ENCODE measurements at regions not wholly inside any gene's neighbourhood (a gene's known extent, or its start where the extent isn't known, plus 50 kb on each side); places are given as distances from the start of the nearest gene placed in this dataset.

DNA sequence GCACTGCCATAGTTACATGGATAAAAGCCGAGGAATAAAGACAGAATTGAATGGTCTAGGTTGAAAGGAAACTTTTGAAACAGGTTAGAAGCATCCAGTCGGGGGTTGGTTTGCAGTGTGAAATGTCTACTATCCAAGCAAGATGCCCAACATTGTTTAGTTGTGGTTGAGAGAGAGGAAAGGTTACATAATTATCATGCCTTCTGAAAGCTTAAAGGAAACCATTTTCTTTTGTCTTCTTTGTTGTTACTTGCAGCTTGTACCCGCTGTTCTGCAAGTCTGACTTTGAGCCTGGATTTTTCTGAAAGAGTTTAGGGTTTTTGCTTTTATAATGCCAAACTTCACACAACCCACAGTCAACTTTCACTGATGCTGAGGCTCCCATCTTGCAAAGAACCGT lies 167.9 kb downstream of the AXIN2 start:
- Histone ChIP-seq H3K27ac (replicated peaks; ENCODE audit: low read length) (no peak overlapping the region), H2BK5ac (ENCODE audit: low read length) (no peak overlapping the region), H3K4ac (ENCODE audit: low read length) (no peak overlapping the region), H3K23ac (ENCODE audit: low read depth, low read length, poor library complexity) (no peak overlapping the region), H3K36me3 (replicated peaks in 1 of 2; ENCODE audit: control insufficient read depth in 2 of 2, insufficient read depth in 2 of 2, low read length in 2 of 2) (no peaks in the 10 kb centered on the region), H2BK120ac (ENCODE audit: low read depth, low read length) (no peak overlapping the region), H3K4me1 (ENCODE audit: control insufficient read depth in 2 of 2, insufficient read depth in 1 of 2, low read depth in 1 of 2, low read length in 2 of 2) (peaks cover 3 to 8% of the 10 kb centered on the region in 2 donors), H3K9me3 (replicated peaks in 1 of 2; ENCODE audit: control insufficient read depth in 2 of 2, insufficient read depth in 1 of 2, low read depth in 1 of 2, low read length in 2 of 2) (no peaks in the 10 kb centered on the region), H3K4me2 (ENCODE audit: insufficient read depth, low read length, poor library complexity, severe bottlenecking) (no peak overlapping the region), H3K27me3 (ENCODE audit: control insufficient read depth in 3 of 3, insufficient read depth in 3 of 3, low read depth in 1 of 3, low read length in 3 of 3) (no peaks in the 10 kb centered on the region), H3K18ac (ENCODE audit: low read length) (no peak overlapping the region), H4K8ac (ENCODE audit: low read depth, low read length) (peak overlapping the region; percentile 94), H2BK12ac (ENCODE audit: low read length) (no peak overlapping the region), H3K9ac (ENCODE audit: low read depth, low read length, poor library complexity) (no peak overlapping the region), H2AFZ (ENCODE audit: low read length) (peak overlapping the region; percentile 4), H3K14ac (ENCODE audit: low read length) (no peak overlapping the region), H2AK5ac (ENCODE audit: low read depth, low read length) (no peak overlapping the region), H3K79me1 (ENCODE audit: low read depth, low read length) (no peaks in the 10 kb centered on the region), H2BK15ac (ENCODE audit: low read length) (no peak overlapping the region), H4K91ac (ENCODE audit: low read depth, low read length, poor library complexity) (no peak overlapping the region), H3K4me3 (ENCODE audit: low read length in 2 of 2) (no peak overlapping the region)
- WGBS, 2 donors (ENCODE audit: extremely low coverage in 2 of 2, insufficient read length in 2 of 2, insufficient replicate concordance in 1 of 2), result no CpG with 5 or more reads among the region's 4 CpGs
- DNase-seq (ENCODE audit: low spot score), result no peak

DNA sequence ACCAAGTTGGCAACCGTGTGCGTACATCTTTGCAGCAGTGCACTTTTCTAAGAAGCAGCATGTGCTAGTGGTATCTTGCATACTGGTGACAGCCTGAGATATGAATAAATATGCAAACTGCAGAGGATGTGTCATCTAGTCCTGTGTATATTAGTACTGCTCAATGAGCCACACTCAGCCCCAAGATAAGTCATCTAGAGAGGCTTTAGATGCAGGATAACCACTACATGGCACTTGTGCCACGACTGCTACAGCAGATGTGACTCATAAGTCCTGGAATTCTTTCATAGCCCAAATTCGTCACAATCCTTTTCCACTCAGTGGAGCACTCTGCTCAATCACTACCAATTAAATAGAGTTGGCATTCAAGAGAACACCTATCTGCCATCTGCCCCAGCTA lies 171.5 kb downstream of the AXIN2 start:
- Histone ChIP-seq H2BK120ac (ENCODE audit: low read depth, low read length) (no peak overlapping the region), H3K23ac (ENCODE audit: low read depth, low read length, poor library complexity) (no peak overlapping the region), H3K27me3 (ENCODE audit: control insufficient read depth in 3 of 3, insufficient read depth in 3 of 3, low read depth in 1 of 3, low read length in 3 of 3) (no peaks in the 10 kb centered on the region), H3K79me1 (ENCODE audit: low read depth, low read length) (no peaks in the 10 kb centered on the region), H4K91ac (ENCODE audit: low read depth, low read length, poor library complexity) (no peak overlapping the region), H3K4ac (ENCODE audit: low read length) (no peak overlapping the region), H3K4me1 (ENCODE audit: control insufficient read depth in 2 of 2, insufficient read depth in 1 of 2, low read depth in 1 of 2, low read length in 2 of 2) (peaks cover 1 to 8% of the 10 kb centered on the region in 2 donors), H3K9me3 (replicated peaks in 1 of 2; ENCODE audit: control insufficient read depth in 2 of 2, insufficient read depth in 1 of 2, low read depth in 1 of 2, low read length in 2 of 2) (no peaks in the 10 kb centered on the region), H3K9ac (ENCODE audit: low read depth, low read length, poor library complexity) (no peak overlapping the region), H2BK12ac (ENCODE audit: low read length) (no peak overlapping the region), H2AK5ac (ENCODE audit: low read depth, low read length) (no peak overlapping the region), H3K14ac (ENCODE audit: low read length) (no peak overlapping the region), H3K27ac (replicated peaks; ENCODE audit: low read length) (no peak overlapping the region), H2AFZ (ENCODE audit: low read length) (no peak overlapping the region), H2BK15ac (ENCODE audit: low read length) (no peak overlapping the region), H3K4me3 (ENCODE audit: low read length in 2 of 2) (no peak overlapping the region), H3K36me3 (replicated peaks in 1 of 2; ENCODE audit: control insufficient read depth in 2 of 2, insufficient read depth in 2 of 2, low read length in 2 of 2) (no peaks in the 10 kb centered on the region), H3K18ac (ENCODE audit: low read length) (no peak overlapping the region), H4K8ac (ENCODE audit: low read depth, low read length) (no peak overlapping the region), H2BK5ac (ENCODE audit: low read length) (no peak overlapping the region), H3K4me2 (ENCODE audit: insufficient read depth, low read length, poor library complexity, severe bottlenecking) (no peak overlapping the region)
- no peak for DNase-seq (ENCODE audit: low spot score)
- no CpG with 5 or more reads among the region's 4 CpGs for WGBS, 2 donors (ENCODE audit: extremely low coverage in 2 of 2, insufficient read length in 2 of 2, insufficient replicate concordance in 1 of 2)

DNA sequence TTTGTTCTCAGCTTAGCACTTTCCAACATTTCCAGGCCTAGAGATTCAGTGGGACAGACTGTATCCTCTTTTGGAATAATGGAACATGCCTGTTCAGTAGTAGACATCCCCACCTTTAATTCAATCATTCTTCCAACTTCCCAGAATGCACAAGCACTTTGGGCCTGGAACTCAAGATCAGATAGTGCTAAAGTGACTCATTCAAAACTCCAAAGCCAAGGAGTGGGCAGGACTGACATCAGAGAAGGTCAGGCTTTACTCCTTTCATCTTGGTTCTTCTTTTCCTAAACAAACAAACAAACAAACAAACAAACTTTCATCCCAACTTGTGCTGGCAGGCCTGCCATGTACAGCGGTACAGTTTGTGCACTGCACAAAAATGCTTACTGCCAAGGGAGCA lies 172.0 kb downstream of the AXIN2 start:
- Histone ChIP-seq H2BK5ac (ENCODE audit: low read length) (no peak overlapping the region), H3K27ac (replicated peaks; ENCODE audit: low read length) (no peak overlapping the region), H2BK12ac (ENCODE audit: low read length) (no peak overlapping the region), H2BK120ac (ENCODE audit: low read depth, low read length) (no peak overlapping the region), H2AK5ac (ENCODE audit: low read depth, low read length) (no peak overlapping the region), H3K27me3 (ENCODE audit: control insufficient read depth in 3 of 3, insufficient read depth in 3 of 3, low read depth in 1 of 3, low read length in 3 of 3) (no peaks in the 10 kb centered on the region), H3K9me3 (replicated peaks in 1 of 2; ENCODE audit: control insufficient read depth in 2 of 2, insufficient read depth in 1 of 2, low read depth in 1 of 2, low read length in 2 of 2) (no peaks in the 10 kb centered on the region), H3K18ac (ENCODE audit: low read length) (no peak overlapping the region), H3K4me3 (ENCODE audit: low read length in 2 of 2) (no peak overlapping the region), H3K36me3 (replicated peaks in 1 of 2; ENCODE audit: control insufficient read depth in 2 of 2, insufficient read depth in 2 of 2, low read length in 2 of 2) (no peaks in the 10 kb centered on the region), H4K8ac (ENCODE audit: low read depth, low read length) (no peak overlapping the region), H3K23ac (ENCODE audit: low read depth, low read length, poor library complexity) (no peak overlapping the region), H3K4me1 (ENCODE audit: control insufficient read depth in 2 of 2, insufficient read depth in 1 of 2, low read depth in 1 of 2, low read length in 2 of 2) (peaks cover 1 to 8% of the 10 kb centered on the region in 2 donors), H2BK15ac (ENCODE audit: low read length) (no peak overlapping the region), H3K4ac (ENCODE audit: low read length) (no peak overlapping the region), H3K4me2 (ENCODE audit: insufficient read depth, low read length, poor library complexity, severe bottlenecking) (no peak overlapping the region), H4K91ac (ENCODE audit: low read depth, low read length, poor library complexity) (no peak overlapping the region), H3K9ac (ENCODE audit: low read depth, low read length, poor library complexity) (no peak overlapping the region), H2AFZ (ENCODE audit: low read length) (no peak overlapping the region), H3K79me1 (ENCODE audit: low read depth, low read length) (no peaks in the 10 kb centered on the region), H3K14ac (ENCODE audit: low read length) (no peak overlapping the region)
- DNase-seq (ENCODE audit: low spot score), result no peak
- no CpG with 5 or more reads among the region's 1 CpG for WGBS, 2 donors (ENCODE audit: extremely low coverage in 2 of 2, insufficient read length in 2 of 2, insufficient replicate concordance in 1 of 2)

DNA sequence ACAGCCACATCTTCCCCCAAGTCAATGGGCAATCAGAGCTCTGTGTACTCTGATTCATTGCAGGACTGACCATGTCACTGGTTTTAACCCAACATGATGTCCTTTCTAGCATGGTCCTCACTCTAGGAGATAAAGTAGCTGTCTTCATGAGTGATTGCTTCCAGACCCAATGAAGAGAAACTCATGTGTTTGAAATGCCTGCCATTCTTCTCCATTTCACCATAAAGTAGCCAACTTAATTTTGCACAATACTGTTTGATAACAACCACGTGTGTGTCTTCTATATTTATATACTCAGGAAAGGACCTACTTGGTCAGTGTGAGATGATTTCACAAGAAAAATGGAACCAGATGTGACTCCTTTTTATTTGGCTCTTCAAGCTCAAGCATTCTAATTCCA lies 172.5 kb downstream of the AXIN2 start:
- H2BK5ac ChIP-seq (ENCODE audit: low read length), result no peak overlapping the region
- H3K4ac ChIP-seq (ENCODE audit: low read length), result no peak overlapping the region
- peaks cover 1 to 7% of the 10 kb centered on the region in 2 donors for H3K4me1 ChIP-seq (ENCODE audit: control insufficient read depth in 2 of 2, insufficient read depth in 1 of 2, low read depth in 1 of 2, low read length in 2 of 2)
- H3K23ac ChIP-seq (ENCODE audit: low read depth, low read length, poor library complexity), result no peak overlapping the region
- H3K79me1 ChIP-seq (ENCODE audit: low read depth, low read length), result no peaks in the 10 kb centered on the region
- H2BK120ac ChIP-seq (ENCODE audit: low read depth, low read length), result no peak overlapping the region
- H3K36me3 ChIP-seq (replicated peaks in 1 of 2; ENCODE audit: control insufficient read depth in 2 of 2, insufficient read depth in 2 of 2, low read length in 2 of 2), result no peaks in the 10 kb centered on the region
- no peak overlapping the region for H4K91ac ChIP-seq (ENCODE audit: low read depth, low read length, poor library complexity)
- no peak overlapping the region for H4K8ac ChIP-seq (ENCODE audit: low read depth, low read length)
- no peaks in the 10 kb centered on the region for H3K9me3 ChIP-seq (replicated peaks in 1 of 2; ENCODE audit: control insufficient read depth in 2 of 2, insufficient read depth in 1 of 2, low read depth in 1 of 2, low read length in 2 of 2)
- H2AFZ ChIP-seq (ENCODE audit: low read length), result no peak overlapping the region
- H2BK12ac ChIP-seq (ENCODE audit: low read length), result no peak overlapping the region
- H3K9ac ChIP-seq (ENCODE audit: low read depth, low read length, poor library complexity), result no peak overlapping the region
- H3K27ac ChIP-seq (replicated peaks; ENCODE audit: low read length), result no peak overlapping the region
- H3K27me3 ChIP-seq (ENCODE audit: control insufficient read depth in 3 of 3, insufficient read depth in 3 of 3, low read depth in 1 of 3, low read length in 3 of 3), result no peaks in the 10 kb centered on the region
- H3K4me2 ChIP-seq (ENCODE audit: insufficient read depth, low read length, poor library complexity, severe bottlenecking), result no peak overlapping the region
- no peak overlapping the region for H2BK15ac ChIP-seq (ENCODE audit: low read length)
- H3K18ac ChIP-seq (ENCODE audit: low read length), result no peak overlapping the region
- no peak overlapping the region for H3K4me3 ChIP-seq (ENCODE audit: low read length in 2 of 2)
- H3K14ac ChIP-seq (ENCODE audit: low read length), result no peak overlapping the region
- H2AK5ac ChIP-seq (ENCODE audit: low read depth, low read length), result no peak overlapping the region
- no peak for DNase-seq (ENCODE audit: low spot score)
- WGBS, 2 donors (ENCODE audit: extremely low coverage in 2 of 2, insufficient read length in 2 of 2, insufficient replicate concordance in 1 of 2), result no CpG with 5 or more reads among the region's 1 CpG

Data from neuronal stem cell (in vitro differentiated cells).